8988T (cell line): ENCODE measurements at regions not wholly inside any gene's neighbourhood (a gene's known extent, or its start where the extent isn't known, plus 50 kb on each side); places are given as distances from the start of the nearest gene placed in this dataset.

Source experiments
- DNase-seq: peaks from one replicate; pipeline ENCODE4 v3.0.0; 2011

DNA sequence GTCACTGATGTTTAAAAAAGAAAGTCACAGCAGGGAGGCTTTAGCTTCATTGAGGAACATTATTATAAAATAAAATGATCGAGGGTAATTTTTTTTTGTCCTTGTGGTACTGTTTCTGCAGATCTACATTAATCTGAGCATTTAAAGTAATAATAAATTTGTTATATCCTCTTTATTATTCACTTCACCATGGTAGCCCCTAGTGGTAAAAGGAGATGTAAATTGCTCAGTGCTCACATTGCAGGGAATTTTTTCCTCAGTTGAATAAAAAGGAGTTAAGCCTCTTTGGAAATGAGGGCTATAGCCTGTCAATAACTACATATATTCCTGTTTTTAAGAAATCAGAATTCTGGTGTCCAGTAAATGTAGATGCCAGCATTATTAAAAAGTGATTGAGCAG is 99.7 kb upstream of the VPREB1 start:
- no peak for DNase-seq

DNA sequence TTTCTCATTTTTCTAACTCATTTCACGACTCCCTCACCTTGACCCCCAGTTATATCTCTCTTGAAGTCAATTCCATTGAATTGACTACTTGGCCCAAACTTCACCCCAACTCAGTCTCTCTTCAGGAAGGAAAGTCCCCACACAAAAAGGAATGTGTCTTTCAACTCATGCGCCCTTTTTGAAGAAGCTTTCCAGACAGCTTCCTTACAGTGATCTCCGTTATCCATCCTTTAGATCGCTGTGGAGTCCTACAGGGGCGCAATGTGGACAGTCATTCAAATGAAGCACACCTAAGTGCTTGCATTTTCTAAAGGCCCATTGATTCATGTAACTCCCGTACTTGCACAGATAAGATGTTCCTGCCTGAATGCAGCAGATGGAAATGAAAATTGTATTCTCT is 101.1 kb upstream of the VPREB1 start:
- DNase-seq = no peak

DNA sequence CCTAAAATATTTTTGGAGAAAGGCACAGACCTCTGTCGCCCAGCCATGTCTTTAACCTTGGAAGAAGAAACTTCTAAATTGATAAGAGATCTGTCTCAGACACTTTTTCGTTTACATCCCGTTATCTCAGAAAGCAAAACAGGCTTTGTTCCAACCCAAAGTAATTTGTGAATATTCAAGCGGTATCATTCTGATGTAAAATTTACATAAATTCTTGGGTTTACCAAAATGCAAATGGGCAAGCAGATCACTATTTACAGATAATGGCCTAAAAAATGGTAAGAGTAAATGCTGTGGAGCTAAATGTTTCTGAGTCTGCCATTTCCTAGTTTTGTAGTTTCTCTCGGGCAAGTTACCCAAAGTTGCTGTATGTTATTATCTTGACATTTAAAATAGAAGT is 101.9 kb upstream of the VPREB1 start:
- DNase-seq = no peak

DNA sequence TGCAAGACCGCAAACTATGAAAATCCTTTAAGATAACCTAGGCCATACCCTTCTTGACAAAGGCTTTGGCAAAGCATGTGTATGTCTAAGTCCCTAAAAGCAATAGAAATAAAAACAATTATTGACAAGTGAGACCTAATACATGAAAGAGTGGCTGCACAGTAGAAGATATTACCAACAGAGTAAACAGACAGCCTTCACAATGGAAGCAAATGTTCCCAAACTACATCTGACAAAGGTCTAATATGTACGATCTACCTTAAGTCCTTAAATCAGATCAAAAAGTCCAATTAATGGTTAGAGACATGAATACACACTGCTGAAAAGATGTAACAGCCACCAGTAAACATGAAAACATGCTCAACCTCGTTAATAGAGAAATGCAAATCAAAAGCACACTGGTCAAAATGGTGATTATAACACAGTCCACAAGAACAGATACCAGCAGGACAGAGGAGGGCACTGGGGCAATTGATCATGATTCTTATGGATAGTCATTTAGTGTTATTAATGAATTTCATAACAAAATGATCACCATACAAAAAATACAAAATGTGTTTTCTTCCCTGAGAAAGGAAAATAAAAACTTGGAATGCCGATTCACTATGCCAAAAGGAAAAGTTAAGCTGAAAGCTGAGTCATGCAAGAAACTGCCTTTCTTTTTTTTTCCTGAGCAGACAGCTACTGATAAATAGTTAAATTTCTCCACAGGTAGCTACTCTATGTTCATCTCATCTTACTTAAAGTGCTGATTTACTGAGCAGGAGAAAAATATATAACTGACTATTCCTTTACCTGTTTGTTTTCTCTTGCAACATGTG is 102.6 kb upstream of the VPREB1 start:
- DNase-seq = no peak

DNA sequence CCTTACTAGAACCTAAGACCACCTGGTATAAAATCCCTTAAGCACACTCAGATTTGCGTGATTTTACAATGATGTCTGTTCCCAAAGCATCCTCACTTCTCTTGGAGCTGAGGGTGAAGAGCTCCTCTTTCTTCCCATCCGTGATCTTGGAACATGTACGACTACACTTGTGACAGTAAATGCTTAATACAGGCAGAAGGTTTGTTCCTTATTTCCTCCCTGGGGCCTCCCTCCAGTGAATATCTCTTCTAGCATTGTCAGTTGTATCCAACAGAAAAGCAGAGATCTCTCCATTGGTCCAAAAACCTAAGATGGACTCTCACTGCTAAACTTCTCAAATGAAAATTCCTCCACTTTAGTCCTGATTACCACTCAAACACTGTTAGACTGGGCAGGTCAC is 103.6 kb upstream of the VPREB1 start:
- no peak for DNase-seq

DNA sequence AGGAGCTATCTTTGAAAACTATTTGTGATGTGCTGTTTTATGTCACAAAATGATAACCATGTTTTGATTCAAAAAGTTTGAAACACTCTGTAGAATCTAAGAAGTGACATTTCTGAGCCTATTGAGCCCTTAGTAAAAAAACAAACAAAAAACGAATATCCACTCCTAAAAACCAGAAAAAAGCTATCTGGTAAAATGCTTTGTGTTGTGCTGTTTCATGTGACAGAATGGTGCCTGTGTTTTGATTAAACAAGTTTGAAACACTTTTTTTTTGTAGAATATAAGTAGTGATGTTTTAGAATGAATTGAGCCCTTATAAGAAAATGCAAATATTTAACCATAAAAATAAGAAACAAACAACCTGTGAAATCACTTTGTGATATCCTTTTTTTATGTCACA is 105.2 kb upstream of the VPREB1 start:
- no peak for DNase-seq

DNA sequence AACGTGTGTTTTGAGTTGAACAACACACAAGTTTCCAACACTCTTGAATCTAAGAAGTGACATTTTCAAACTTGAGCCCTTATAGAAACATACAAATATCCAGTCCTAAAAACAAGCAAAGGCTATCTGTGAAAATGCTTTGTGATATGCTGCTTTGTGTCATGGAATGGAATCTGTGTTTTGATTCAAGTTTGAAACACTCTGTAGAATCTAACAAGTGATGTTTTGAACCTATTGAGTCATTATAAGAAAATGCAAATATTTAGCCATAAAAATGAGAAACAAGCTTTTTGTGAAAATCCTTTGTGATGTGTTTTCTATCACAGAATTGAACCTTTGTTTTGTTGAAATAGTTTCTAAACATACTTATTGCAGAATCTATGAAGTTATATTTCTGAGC is 105.7 kb upstream of the VPREB1 start:
- no peak for DNase-seq

DNA sequence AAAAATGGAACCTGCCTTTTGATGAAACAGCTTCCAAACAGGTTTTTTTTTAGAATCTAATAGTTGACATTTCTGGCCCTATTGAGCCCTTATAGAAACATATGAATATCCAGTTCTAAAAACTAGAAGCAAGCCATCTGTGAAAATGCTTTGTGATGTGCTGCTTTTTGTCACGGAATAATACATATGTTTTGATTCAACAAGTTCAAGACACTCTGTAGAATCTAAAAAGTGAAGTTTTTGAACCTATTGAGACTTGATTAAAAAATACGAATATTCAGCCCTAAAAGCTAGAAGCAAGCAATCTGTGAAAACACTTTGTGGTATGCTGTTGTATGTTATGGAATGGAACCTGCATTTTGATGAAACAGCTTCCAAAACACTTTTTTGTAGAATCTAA is 106.7 kb upstream of the VPREB1 start:
- DNase-seq = no peak

DNA sequence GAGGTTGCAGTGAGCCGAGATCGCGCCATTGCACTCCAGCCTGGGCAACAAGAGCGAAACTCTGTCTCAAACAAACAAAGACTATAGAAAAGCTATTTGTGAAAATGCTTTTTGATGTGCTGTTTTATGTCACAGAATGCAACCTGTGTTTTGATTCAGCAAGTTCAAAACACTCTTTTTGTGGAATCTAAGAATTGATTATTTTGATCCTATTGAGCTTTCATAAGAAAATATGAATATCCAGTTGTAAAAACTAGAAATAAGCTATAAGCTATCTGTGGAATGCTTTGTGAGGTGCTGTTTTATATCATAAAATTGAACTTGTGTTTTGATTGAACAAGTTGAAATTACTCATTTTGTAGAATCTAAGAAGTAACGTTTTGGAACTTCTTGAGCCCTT is 110.7 kb upstream of the VPREB1 start:
- DNase-seq = no peak

DNA sequence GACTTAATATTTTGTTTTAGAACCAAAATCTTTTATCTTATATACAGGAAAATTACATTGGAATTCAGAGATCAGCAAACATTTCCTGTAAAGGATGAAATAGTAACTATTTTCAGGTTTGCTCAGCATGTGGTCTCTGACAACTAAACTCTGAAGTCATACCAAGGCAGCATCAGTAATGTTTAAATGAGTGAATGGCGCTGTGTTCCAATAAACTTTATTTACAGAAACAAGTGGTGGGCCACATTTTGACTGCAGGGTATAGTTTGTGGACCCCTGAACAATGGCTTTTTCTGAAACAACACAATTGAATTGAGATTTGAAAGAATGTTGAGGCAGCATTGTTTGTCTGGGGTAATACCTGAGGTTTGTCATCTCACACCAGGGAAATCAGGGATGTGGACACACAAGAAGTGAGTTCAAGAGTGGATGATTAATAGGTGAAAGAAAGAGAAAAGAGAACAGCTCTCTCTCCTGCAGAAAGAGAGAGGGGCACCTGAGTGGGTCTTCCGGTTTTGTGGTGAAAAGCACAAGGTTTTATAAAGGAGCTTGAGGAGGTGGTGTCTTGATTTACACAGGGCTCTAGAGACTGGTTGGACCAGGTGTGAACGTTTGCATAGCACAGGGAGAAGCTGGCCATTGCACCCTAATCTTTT is 113.5 kb upstream of the VPREB1 start:
- no peak for DNase-seq

DNA sequence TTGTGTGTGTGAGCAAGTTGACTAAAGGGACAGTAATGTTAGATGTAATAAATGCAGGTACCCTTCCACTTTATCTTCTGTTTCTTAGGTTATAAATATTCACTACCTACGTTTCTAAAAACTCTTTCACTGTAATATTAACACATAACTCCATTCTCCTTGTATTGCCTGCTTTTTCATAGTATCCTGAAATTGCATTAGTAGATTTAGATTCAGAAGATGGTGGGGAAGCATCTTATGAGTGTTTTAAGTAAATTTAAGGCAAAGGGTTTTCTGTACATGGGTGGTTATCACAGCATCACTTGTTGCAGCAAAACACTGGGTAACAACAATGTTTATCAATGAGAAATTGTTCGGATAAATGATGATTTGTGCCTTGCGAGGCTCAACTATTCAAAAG is 115.2 kb upstream of the VPREB1 start:
- no peak for DNase-seq

DNA sequence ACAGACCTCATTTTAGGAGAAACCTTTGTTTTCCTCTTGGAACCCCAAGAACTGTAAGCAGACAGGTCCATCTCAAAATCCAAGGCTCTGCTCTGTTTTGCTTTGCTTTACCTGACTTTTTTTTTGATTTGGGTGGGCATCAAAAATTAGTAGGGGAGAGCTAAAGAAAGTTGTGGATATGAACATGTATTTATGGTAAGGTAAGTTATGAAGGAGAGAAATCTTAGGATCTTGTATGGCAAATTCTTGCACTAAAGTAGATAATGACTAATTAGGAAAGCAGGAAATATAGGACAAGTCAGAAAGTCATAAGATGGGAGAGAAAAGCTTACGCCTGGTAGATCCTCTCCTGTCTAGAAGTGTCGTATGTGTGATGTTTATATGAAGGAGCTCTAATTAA is 116.1 kb upstream of the VPREB1 start:
- DNase-seq = no peak

DNA sequence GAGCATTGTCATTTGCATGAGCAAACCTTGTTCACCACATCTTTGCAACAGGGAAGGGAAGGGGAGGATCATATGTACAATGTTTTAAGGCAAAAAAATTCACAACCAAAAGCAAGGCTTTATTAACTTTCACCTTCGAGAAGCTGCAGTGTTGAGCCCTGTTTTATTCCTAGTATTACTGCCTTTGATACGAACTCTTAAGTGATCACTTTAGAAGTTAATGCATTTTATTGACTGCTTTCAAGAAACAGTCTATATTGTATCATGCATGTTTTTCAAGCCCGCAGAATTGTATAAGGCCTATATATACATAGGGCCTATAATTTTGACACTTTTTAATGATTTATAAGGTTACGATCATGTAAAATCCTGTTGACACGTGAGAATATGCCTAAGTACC is 117.5 kb upstream of the VPREB1 start:
- no peak for DNase-seq

DNA sequence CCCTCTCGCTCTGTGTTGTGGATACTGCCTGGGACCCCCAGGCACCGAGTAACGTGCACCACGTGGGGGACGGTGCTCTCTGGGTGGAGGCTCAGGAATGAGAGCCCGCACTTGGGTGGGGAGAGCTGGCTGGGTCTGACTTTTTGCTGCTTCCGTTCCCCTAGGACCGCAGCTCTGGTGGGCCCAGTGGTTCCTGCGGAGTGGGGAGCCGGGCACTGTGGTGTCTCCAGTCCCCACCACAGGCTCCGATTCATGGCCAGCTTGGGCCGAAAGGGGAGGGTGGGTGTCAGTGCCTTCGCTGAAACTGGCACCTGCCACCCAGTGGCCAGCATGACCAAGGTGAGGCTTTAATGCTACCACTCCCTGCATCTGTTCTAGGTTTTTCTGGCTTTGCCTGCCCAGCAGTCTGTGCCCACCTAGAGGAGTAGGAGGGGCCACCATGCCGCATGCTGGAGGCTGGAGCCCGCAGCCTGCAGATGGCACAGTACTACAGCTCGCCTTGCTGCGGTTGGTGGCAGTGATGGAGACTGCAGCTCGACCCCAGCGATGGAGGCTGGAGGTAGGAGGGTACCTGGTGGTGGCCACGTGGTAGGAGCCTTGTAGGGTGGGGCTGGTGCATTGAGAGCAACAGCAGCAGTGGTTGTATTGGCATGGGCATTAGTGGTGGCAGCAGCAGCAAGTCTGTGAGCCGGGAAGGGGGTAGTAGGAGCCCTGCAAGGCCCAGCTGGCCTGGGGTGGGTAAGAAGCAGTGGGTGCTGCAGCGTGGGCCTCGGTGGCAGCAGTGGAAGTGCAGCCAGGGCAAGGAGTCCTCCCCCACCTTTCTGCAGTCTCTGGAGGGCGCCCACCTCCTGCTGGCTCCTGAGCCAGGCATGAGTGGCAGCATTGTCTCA is 118.8 kb upstream of the VPREB1 start:
- no peak for DNase-seq

DNA sequence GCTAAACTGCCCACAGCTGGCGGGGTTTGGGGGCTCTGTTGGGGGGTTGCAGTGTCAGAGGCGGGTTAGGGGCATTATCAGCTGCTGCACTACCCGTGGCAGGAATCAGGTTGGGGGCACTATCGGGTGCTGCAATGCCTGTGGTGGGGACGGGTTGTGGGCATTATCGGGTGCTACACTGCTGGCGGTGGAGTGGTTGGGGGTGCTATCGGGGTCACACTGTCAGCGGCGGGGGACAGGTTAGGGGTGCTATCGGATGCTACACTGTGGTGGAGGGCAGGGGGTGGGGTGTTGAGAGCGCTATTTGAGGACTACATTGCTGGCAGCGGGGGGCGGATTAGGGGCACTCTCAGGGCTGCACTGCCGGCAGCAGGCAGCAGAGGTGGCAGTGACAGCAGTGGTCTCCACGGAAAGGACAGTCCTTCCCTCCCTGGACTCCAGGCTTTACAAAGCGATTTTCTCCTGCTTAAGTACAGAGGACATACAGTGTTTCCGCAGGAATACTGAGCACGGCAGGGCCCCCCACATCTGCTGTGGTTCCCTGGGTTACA is 119.5 kb upstream of the VPREB1 start:
- DNase-seq = no peak

DNA sequence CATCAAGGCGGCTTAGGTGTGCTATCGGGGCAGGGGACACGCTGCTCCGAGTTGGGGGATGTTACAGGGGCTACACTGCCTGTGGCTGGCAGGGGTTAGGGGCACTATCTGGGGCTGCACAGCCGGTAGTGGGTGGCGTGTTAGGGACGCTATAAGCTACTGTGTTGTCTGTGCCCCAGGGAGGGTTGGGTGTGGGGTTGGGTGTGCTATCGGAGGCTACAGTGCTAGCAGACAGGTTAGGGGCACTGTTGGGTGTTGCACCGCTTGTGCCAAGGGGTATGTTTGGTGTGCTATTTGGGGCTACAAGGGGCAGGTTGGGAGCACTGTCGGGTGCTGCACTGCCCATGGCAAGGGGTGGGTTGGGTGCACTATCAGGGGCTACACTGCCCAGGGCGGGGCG is 120.2 kb upstream of the VPREB1 start:
- DNase-seq = no peak

DNA sequence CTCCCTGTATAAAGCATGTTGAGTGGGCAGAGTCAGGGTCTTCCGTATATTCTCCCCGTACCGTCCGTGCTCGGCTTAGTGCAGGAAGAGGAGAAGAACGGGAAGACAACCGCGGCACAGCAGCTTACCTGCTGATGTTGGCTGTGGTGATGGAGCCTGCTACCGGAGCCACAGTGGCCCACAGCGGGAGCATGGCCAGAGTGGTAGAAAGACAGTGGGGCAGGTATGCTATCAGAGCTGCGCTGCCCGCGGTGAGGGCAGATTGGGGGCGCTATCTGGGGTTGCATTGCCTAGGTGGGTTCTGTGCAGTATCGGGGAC is 120.7 kb upstream of the VPREB1 start:
- no peak for DNase-seq

DNA sequence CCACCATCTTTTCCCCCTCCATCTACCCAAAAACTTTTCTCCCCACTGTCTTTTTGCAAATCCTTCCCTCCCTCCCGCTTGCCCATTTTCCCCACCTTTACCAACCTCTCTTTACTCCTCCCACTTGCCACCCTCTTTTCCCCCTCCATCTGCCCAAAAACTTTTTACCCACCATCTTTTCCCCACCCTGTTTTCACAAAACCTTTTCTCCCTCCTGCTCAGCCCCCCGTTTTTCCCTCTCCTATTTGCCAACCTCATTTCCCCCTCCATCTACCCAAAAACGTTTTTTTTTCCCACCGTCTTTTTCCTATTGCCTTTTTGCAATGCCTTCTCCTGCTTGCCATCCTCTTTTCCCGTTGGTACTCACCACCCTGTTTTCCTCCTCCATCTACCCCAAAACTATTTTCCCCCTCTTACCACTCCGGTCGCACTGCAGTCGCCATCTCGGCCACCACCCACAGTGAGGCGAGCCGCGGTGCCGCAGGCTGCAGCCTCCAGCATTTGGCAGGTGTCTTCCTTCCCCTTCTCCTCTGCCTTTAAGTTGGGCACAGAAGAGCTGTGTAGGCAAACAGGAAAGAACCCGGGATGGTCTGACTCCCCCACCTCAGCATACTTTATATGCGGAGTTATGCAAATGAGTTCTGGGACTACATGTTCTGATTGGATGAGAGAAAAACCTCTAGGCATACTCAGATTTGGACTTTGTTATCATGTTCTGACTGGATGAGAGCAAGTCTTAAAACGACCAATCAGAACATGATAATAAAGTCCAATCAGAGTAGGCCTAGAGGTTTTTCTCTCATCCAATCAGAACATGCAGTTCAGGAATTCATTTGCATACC is 121.2 kb upstream of the VPREB1 start:
- DNase-seq = no peak

DNA sequence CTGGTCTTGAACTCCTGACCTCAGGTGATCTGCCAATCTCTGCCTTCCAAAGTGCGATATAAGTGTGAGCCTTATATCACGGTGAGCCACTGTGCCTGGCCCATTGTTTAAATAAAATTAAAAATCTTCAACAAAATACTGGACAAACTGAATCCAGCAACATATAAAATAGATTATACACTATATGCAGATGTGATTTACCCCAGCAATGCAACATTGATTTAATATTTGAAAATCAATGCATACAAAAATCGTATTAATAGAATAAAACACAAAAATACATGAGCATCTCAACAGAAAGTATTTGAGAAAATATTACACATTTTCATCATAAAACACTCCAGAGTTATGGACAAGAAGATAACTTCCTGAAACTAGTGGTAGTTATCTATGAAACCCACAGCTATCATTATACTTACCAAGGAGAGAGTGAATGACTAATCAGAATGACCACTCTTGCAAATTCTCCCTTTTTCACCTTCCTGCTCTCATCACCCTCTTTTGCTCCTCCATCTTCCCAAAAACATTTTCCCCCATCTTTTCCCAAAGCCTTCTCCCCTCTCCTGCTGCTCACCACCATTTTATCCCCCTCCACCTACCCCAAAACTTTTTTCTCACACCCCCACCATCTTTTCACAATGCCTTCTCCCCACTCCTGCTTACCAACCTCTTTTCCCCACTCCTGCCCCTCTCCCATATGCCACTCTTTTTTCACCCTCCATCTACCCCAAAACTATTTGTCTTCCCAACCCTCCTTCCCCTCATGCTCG is 122.1 kb upstream of the VPREB1 start:
- no peak for DNase-seq

DNA sequence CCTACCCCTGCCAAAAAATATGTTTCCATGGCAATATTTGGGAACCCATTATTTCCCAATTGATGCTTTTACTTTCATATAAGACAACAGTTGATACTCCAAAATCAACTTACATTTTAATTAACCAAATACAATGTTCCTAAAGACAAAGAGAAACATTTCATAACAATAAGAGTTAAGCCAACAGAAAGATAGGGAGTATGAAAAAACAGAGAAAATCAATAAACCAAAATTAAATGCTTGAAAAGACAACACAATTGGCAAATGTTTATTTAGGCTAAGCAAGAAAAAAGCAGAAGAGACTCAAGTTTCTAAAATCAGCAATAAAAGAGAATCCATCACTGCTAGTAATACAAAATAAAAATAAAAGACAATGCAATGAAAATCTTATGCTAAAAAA is 123.1 kb upstream of the VPREB1 start:
- no peak for DNase-seq

DNA sequence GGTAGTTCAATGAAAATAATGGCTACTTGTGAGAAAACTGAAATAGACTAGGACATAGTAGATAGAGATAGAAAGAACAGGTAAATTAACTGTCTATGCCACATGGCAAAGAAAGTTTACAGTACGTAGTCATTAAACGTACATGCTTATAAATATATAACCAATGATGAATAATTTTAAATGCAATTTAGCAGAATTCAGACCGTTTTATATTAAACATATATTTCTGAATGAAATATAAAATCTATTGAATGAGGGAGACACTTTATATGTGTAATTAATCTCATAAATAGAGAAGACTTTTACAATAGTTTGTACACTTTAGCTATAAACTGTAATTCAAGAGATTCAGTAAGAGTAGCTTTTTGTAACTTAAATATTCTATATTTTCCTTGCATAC is 124.4 kb upstream of the VPREB1 start:
- DNase-seq = no peak

DNA sequence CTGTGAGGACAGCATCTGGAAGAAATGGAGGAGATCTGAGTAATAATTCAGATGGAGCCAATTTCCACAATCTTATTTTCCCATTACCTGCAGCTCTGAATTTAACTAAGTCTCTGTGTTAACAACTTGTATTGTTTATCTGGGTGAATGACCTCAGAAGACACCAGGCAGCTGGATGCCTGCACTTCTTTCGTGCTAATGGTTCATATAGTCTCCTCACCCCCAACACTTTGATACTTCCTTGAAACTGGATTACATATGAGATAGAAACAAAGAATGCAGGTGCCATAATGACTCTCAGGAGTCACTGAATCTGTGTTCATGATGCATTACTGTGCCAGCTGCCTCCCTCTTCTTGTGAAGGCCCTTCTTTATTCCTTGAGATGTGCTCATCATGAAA is 125.6 kb upstream of the VPREB1 start:
- DNase-seq = no peak
